B cell (primary cell): ENCODE measurements at regions not wholly inside any gene's neighbourhood (a gene's known extent, or its start where the extent isn't known, plus 50 kb on each side); places are given as distances from the start of the nearest gene placed in this dataset.

Experiments
- CTCF ChIP-seq: fragments of 200-600 bp; IDR thresholded peaks from one replicate; pipeline ENCODE4 v1.8.0; 2022; ENCODE audit warnings: antibody characterized with exemption, mild to moderate bottlenecking
- EZH2 ChIP-seq: IDR thresholded peaks from 2 replicates; pipeline ENCODE4 v1.6.1; 2012; ENCODE audit warnings: borderline replicate concordance, low read depth, mild to moderate bottlenecking, moderate library complexity, low read length; ENCODE audit not compliant: insufficient read depth, poor library complexity, severe bottlenecking

GRCh38 chr1:59070610-59071009 lies 226.3 kb upstream of the FGGY start:
- TF ChIP-seq CTCF (no peak), EZH2 (no peak)
